ENCODE measurements at regions not wholly inside any gene's neighbourhood (a gene's known extent, or its start where the extent isn't known, plus 50 kb on each side); places are given as distances from the start of the nearest gene placed in this dataset.

- TF ChIP-seq POLR2A (IDR thresholded peaks at IDR 0.05) (no peak), POLR2AphosphoS5 (IDR thresholded peaks at IDR 0.05) (no peak)
- TF ChIP-seq, protein P1, sequence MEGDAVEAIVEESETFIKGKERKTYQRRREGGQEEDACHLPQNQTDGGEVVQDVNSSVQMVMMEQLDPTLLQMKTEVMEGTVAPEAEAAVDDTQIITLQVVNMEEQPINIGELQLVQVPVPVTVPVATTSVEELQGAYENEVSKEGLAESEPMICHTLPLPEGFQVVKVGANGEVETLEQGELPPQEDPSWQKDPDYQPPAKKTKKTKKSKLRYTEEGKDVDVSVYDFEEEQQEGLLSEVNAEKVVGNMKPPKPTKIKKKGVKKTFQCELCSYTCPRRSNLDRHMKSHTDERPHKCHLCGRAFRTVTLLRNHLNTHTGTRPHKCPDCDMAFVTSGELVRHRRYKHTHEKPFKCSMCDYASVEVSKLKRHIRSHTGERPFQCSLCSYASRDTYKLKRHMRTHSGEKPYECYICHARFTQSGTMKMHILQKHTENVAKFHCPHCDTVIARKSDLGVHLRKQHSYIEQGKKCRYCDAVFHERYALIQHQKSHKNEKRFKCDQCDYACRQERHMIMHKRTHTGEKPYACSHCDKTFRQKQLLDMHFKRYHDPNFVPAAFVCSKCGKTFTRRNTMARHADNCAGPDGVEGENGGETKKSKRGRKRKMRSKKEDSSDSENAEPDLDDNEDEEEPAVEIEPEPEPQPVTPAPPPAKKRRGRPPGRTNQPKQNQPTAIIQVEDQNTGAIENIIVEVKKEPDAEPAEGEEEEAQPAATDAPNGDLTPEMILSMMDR (IDR thresholded peaks at IDR 0.05): no peak
Measured at GRCh38 chr2:21263622-21264021, 139.9 kb downstream of the TDRD15 start.
